HEK293 (cell line): ENCODE measurements at regions not wholly inside any gene's neighbourhood (a gene's known extent, or its start where the extent isn't known, plus 50 kb on each side); places are given as distances from the start of the nearest gene placed in this dataset.

ENCODE experiments used
- CTCF ChIA-PET: fragments of 350-600 bp; formaldehyde crosslinking; extraction: SDS; loops from one replicate; lab custom pipeline; 2021; ENCODE audit warnings: antibody characterized with exemption; lab: Yijun Ruan, JAX
- POLR2A ChIA-PET: fragments of 300-600 bp; formaldehyde crosslinking; extraction: SDS; loops from one replicate; lab custom pipeline; 2020; ENCODE audit warnings: antibody characterized with exemption, inconsistent platforms; lab: Yijun Ruan, JAX
- H3K27ac ChIP-seq: fragments of 200-500 bp; sonication (Bioruptor generic); 2 replicates; pipeline ENCODE4 v1.5.1; 2014; ENCODE audit warnings: low read depth, low read length, control low read depth, inconsistent platforms; ENCODE audit errors: extremely low read depth
- H3K36me3 ChIP-seq, 2 experiments: fragments of 200-500 bp in 1 of 2; sonication (Bioruptor generic) in 1 of 2; 1 replicate in 1 of 2; 2 replicates in 1 of 2; pipeline ENCODE4 v1.5.1; 2014 to 2017; ENCODE audit warnings: inconsistent platforms in 2 of 2, low read length in 2 of 2; ENCODE audit not compliant: control insufficient read depth in 2 of 2, insufficient read depth in 1 of 2
- H3K4me1 ChIP-seq: fragments of 200-500 bp; sonication (Bioruptor generic); 2 replicates; pipeline ENCODE4 v1.5.1; 2014; ENCODE audit warnings: mild to moderate bottlenecking, low read length, inconsistent platforms; ENCODE audit not compliant: control insufficient read depth, insufficient read depth
- H3K4me3 ChIP-seq: 2 replicates; pipeline ENCODE4 v1.5.1; 2011; ENCODE audit warnings: low read depth, mild to moderate bottlenecking, control low read depth, low read length, moderate library complexity
- H3K9me3 ChIP-seq: fragments of 200-500 bp; sonication (Bioruptor generic); 2 replicates; pipeline ENCODE4 v1.5.1; 2014; ENCODE audit warnings: low read depth, low read length, inconsistent platforms; ENCODE audit not compliant: control insufficient read depth, insufficient read depth
- FEZF1 ChIP-seq: fragments of 450-650 bp; formaldehyde crosslinking; IDR thresholded peaks from 2 replicates; pipeline ENCODE4 v1.5.1; 2016; ENCODE audit warnings: missing biosample characterization, missing genetic modification characterization
- KLF16 ChIP-seq: fragments of 450-650 bp; formaldehyde crosslinking; IDR thresholded peaks from 2 replicates; pipeline ENCODE4 v1.5.1; 2017; ENCODE audit warnings: missing biosample characterization, missing genetic modification characterization
- MZF1 ChIP-seq: fragments of 450-650 bp; formaldehyde crosslinking; IDR thresholded peaks from 2 replicates; pipeline ENCODE4 v1.5.1; 2017; ENCODE audit warnings: missing biosample characterization, missing genetic modification characterization, borderline replicate concordance
- ZBTB1 ChIP-seq: fragments of 450-650 bp; formaldehyde crosslinking; IDR thresholded peaks from 2 replicates; pipeline ENCODE4 v1.5.1; 2016; ENCODE audit warnings: missing biosample characterization, missing genetic modification characterization
- ZBTB21 ChIP-seq: fragments of 450-650 bp; formaldehyde crosslinking; IDR thresholded peaks from 2 replicates; pipeline ENCODE4 v1.5.1; 2017; ENCODE audit warnings: missing biosample characterization, missing genetic modification characterization
- ZBTB48 ChIP-seq: fragments of 450-650 bp; formaldehyde crosslinking; IDR thresholded peaks from 2 replicates; pipeline ENCODE4 v1.5.1; 2016; ENCODE audit warnings: missing biosample characterization, missing genetic modification characterization
- ZFP37 ChIP-seq: fragments of 450-650 bp; formaldehyde crosslinking; IDR thresholded peaks from 2 replicates; pipeline ENCODE4 v1.5.1; 2016; ENCODE audit warnings: missing biosample characterization, missing genetic modification characterization
- ZNF175 ChIP-seq: fragments of 450-650 bp; formaldehyde crosslinking; IDR thresholded peaks from 2 replicates; pipeline ENCODE4 v1.5.1; 2016; ENCODE audit warnings: missing biosample characterization, missing genetic modification characterization
- ZNF202 ChIP-seq: fragments of 450-650 bp; formaldehyde crosslinking; IDR thresholded peaks from 2 replicates; pipeline ENCODE4 v1.5.1; 2016; ENCODE audit warnings: missing biosample characterization, missing genetic modification characterization, borderline replicate concordance
- ZNF24 ChIP-seq: fragments of 450-650 bp; formaldehyde crosslinking; IDR thresholded peaks from 2 replicates; pipeline ENCODE4 v1.5.1; 2016; ENCODE audit warnings: missing biosample characterization, missing genetic modification characterization
- ZNF423 ChIP-seq: fragments of 450-650 bp; formaldehyde crosslinking; IDR thresholded peaks from 2 replicates; pipeline ENCODE4 v1.5.1; 2016; ENCODE audit warnings: missing biosample characterization, missing genetic modification characterization
- ZNF488 ChIP-seq: fragments of 450-650 bp; formaldehyde crosslinking; IDR thresholded peaks from 2 replicates; pipeline ENCODE4 v1.5.1; 2016; ENCODE audit warnings: missing biosample characterization, missing genetic modification characterization
- ZNF521 ChIP-seq: fragments of 450-650 bp; formaldehyde crosslinking; IDR thresholded peaks from 2 replicates; pipeline ENCODE4 v1.5.1; 2017; ENCODE audit warnings: missing biosample characterization, mild to moderate bottlenecking, missing genetic modification characterization
- ZNF530 ChIP-seq: fragments of 450-650 bp; formaldehyde crosslinking; IDR thresholded peaks from 2 replicates; pipeline ENCODE4 v1.5.1; 2016; ENCODE audit warnings: low read depth, missing biosample characterization, missing genetic modification characterization
- ZNF561 ChIP-seq: fragments of 450-650 bp; IDR thresholded peaks from 2 replicates; pipeline ENCODE4 v1.5.1; 2018; ENCODE audit warnings: missing biosample characterization, missing genetic modification characterization, borderline replicate concordance
- ZNF610 ChIP-seq: fragments of 450-650 bp; formaldehyde crosslinking; IDR thresholded peaks from 2 replicates; pipeline ENCODE4 v1.5.1; 2016; ENCODE audit warnings: missing biosample characterization, missing genetic modification characterization, borderline replicate concordance
- ZNF623 ChIP-seq: fragments of 450-650 bp; formaldehyde crosslinking; IDR thresholded peaks from 2 replicates; pipeline ENCODE4 v1.5.1; 2016; ENCODE audit warnings: missing biosample characterization, missing genetic modification characterization
- ZNF624 ChIP-seq: fragments of 450-650 bp; formaldehyde crosslinking; IDR thresholded peaks from 2 replicates; pipeline ENCODE4 v1.5.1; 2017; ENCODE audit warnings: missing biosample characterization, missing genetic modification characterization
- ZNF664 ChIP-seq: fragments of 450-650 bp; formaldehyde crosslinking; IDR thresholded peaks from 2 replicates; pipeline ENCODE4 v1.5.1; 2016; ENCODE audit warnings: missing biosample characterization, missing genetic modification characterization
- ZNF837 ChIP-seq: fragments of 450-650 bp; formaldehyde crosslinking; IDR thresholded peaks from 2 replicates; pipeline ENCODE4 v1.5.1; 2016; ENCODE audit warnings: missing biosample characterization, missing genetic modification characterization
- TF ChIP-seq, protein P1 (sequence below): fragments of 450-650 bp; formaldehyde crosslinking; IDR thresholded peaks from 2 replicates; pipeline ENCODE4 v1.5.1; 2016; ENCODE audit warnings: missing biosample characterization, missing genetic modification characterization
- TF ChIP-seq, protein P2 (sequence below): fragments of 450-650 bp; formaldehyde crosslinking; IDR thresholded peaks from 2 replicates; pipeline ENCODE4 v1.5.1; 2016; ENCODE audit warnings: missing biosample characterization, missing genetic modification characterization

DNA sequence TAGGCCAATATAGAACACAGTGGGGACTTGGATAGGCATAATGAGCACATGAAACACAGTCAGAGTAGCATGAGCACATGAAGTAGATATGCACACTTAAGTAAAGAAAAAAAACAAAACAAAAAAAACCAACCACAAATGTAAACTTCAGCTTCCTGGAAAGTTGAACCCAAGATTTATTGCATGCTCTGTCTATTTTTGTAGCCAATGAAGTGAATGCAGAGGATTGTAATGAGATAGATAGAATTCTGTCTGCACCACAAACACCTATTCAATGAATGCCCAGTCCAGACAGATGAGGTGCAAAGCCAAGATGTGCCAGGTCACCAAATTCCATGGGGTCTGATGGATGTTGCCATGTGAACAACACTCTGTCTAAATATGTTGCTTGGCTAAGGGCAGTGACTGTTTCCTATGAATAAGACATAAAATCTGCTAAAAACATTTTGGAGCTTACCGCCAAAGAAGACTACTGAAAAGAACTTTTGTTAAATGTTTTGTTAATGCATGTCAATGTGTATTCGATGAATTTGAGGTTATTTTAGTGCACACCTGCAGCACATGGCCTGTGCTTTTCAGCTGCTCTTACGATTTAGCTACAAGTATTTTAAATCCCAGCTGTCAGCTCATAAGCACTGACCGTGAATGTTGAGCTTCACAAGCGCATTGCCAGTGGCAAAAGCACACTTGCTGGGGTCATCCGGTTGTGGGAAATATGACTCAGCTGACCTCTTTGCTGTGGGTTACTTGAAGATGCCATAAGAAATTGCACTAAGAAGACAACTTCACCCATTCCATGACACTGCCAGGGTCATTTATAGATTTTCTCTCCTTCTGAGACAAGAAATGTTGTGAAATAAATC is 374.8 kb upstream of the GNPDA2 start:
- no peaks in the 10 kb centered on the region for H3K9me3 ChIP-seq
- TF ChIP-seq KLF16 (tag by site-specific recombination) = no peak
- no peak for TF ChIP-seq ZNF610 (tag by site-specific recombination)
- TF ChIP-seq ZNF530 = no peak
- TF ChIP-seq ZNF175 (tag by site-specific recombination) = no peak
- TF ChIP-seq, protein P1, sequence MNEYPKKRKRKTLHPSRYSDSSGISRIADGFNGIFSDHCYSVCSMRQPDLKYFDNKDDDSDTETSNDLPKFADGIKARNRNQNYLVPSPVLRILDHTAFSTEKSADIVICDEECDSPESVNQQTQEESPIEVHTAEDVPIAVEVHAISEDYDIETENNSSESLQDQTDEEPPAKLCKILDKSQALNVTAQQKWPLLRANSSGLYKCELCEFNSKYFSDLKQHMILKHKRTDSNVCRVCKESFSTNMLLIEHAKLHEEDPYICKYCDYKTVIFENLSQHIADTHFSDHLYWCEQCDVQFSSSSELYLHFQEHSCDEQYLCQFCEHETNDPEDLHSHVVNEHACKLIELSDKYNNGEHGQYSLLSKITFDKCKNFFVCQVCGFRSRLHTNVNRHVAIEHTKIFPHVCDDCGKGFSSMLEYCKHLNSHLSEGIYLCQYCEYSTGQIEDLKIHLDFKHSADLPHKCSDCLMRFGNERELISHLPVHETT = no peak
- TF ChIP-seq, protein P2, sequence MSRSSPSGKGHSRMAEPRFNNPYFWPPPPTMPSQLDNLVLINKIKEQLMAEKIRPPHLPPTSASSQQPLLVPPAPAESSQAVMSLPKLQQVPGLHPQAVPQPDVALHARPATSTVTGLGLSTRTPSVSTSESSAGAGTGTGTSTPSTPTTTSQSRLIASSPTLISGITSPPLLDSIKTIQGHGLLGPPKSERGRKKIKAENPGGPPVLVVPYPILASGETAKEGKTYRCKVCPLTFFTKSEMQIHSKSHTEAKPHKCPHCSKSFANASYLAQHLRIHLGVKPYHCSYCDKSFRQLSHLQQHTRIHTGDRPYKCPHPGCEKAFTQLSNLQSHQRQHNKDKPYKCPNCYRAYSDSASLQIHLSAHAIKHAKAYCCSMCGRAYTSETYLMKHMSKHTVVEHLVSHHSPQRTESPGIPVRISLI (tag by site-specific recombination) = no peak
- TF ChIP-seq ZBTB48 = no peak
- TF ChIP-seq, all 188 proteins: peak for 0
- CTCF ChIA-PET = no interaction called here
- H3K36me3 ChIP-seq = no peaks in the 10 kb centered on the region
- H3K4me1 ChIP-seq = no peaks in the 10 kb centered on the region
- H3K4me3 ChIP-seq = no peak overlapping the region
- H3K27ac ChIP-seq = no peak overlapping the region
- POLR2A ChIA-PET = no interaction called here

- no peak overlapping the region for H3K4me3 ChIP-seq
- no peak for TF ChIP-seq FEZF1 (tag by site-specific recombination)
- TF ChIP-seq ZBTB21 = no peak
- TF ChIP-seq ZNF837 = no peak
- TF ChIP-seq ZNF423 (tag by site-specific recombination) = no peak
- no peak for TF ChIP-seq ZNF202 (tag by site-specific recombination)
- TF ChIP-seq ZNF561 = no peak
- TF ChIP-seq MZF1 (tag by site-specific recombination) = no peak
- TF ChIP-seq ZNF664 (tag by site-specific recombination) = no peak
- no peak for TF ChIP-seq KLF16 (tag by site-specific recombination)
- no peak for TF ChIP-seq ZBTB1
- no peak for TF ChIP-seq ZNF488 (tag by site-specific recombination)
- TF ChIP-seq ZNF624 (tag by site-specific recombination) = no peak
- TF ChIP-seq ZNF521 = no peak
- TF ChIP-seq ZFP37 (tag by site-specific recombination) = no peak
- TF ChIP-seq ZNF623 (tag by site-specific recombination) = no peak
- TF ChIP-seq ZNF24 (tag by site-specific recombination) = no peak
- H3K27ac ChIP-seq = no peak overlapping the region
- no peaks in the 10 kb centered on the region for H3K4me1 ChIP-seq
- CTCF ChIA-PET = no interaction called here
- POLR2A ChIA-PET = no interaction called here
- no peaks in the 10 kb centered on the region for H3K36me3 ChIP-seq
- H3K9me3 ChIP-seq = no peaks in the 10 kb centered on the region
These were observed 373.1 kb upstream of the GNPDA2 start for GRCh38 chr4:45099471-45099870.
